Right lobe of liver (tissue), 4 donors: ENCODE measurements at regions not wholly inside any gene's neighbourhood (a gene's known extent, or its start where the extent isn't known, plus 50 kb on each side); places are given as distances from the start of the nearest gene placed in this dataset.

ENCODE experiments used
- CTCF ChIP-seq, 4 donors: fragments of 200-600 bp in 3 of 4; fragments of 450-650 bp in 1 of 4; IDR thresholded peaks; one replicate each; pipeline versions ENCODE4 v1.5.1 to v1.8.0; 2016 to 2022; ENCODE audit warnings: antibody characterized with exemption in 4 of 4, mild to moderate bottlenecking in 2 of 4
- POLR2A ChIP-seq: fragments of 450-650 bp; IDR thresholded peaks from one replicate; pipeline ENCODE4 v1.6.1; 2017; ENCODE audit warnings: antibody characterized with exemption, mild to moderate bottlenecking
- donor health status: DM: no; HTN: no; CAD: no.
- donor health status: DM: no; HTN: no; CAD: no.
- donor health status: DM: no; HTN: yes; CAD: no.

GRCh38 chr4:185931375-185931774, 119.4 kb upstream of the SORBS2 start:
- TF ChIP-seq CTCF (IDR thresholded peaks at IDR 0.05) (no peak), POLR2A (no peak)
